22Rv1 (cell line): ENCODE measurements at regions not wholly inside any gene's neighbourhood (a gene's known extent, or its start where the extent isn't known, plus 50 kb on each side); places are given as distances from the start of the nearest gene placed in this dataset.
"Not testable (repeated sequence)": the region's sequence is repeated elsewhere in the genome, so short reads cannot be mapped to it uniquely, and the experiment has no call there.

Experiments
- H3K27ac ChIP-seq: fragments of 450-650 bp; 2 replicates; pipeline ENCODE4 v1.5.1; 2017
- CTCF ChIP-seq: fragments of 450-650 bp; IDR thresholded peaks from 2 replicates; pipeline ENCODE4 v1.5.1; 2017; ENCODE audit warnings: mild to moderate bottlenecking
- ZFX ChIP-seq: fragments of 450-650 bp; IDR thresholded peaks from 2 replicates; pipeline ENCODE4 v1.6.1; 2017; ENCODE audit warnings: antibody characterized with exemption, borderline replicate concordance

GRCh38 chr15:79561982-79562381 is 129.8 kb downstream of the MINAR1 start:
- no peak for TF ChIP-seq CTCF
- no peak for TF ChIP-seq ZFX
- no peak overlapping the region for H3K27ac ChIP-seq

GRCh38 chr15:79562403-79562815 is 130.3 kb downstream of the MINAR1 start:
- TF ChIP-seq ZFX: no peak
- TF ChIP-seq CTCF: no peak
- H3K27ac ChIP-seq: no peak overlapping the region

- no peak for TF ChIP-seq ZFX
- no peak for TF ChIP-seq CTCF
- H3K27ac ChIP-seq: no peak overlapping the region
Measured at GRCh38 chr15:79562899-79563298, 130.8 kb downstream of the MINAR1 start.

DNA sequence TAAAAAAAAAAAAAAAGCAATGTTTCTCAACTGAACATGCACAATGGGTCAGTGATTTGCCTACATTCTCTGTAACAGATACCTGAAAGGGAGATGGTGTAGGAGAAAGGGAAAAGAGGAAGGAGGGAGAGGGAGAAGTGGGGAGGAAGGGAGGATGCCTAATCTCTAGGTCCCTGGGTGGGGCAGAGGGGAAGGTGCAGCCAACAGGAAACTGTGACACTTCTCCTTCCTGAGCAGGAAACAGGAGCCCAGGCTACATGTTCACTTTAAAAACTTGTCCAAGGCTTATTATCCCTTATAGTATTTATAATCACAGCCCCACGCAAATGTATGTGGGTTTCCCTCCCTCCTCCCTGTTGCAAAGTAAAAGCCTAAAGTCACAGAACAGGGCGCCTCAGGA is 137.9 kb downstream of the MINAR1 start:
- no peak overlapping the region for H3K27ac ChIP-seq
- TF ChIP-seq CTCF: no peak
- TF ChIP-seq ZFX: no peak

DNA sequence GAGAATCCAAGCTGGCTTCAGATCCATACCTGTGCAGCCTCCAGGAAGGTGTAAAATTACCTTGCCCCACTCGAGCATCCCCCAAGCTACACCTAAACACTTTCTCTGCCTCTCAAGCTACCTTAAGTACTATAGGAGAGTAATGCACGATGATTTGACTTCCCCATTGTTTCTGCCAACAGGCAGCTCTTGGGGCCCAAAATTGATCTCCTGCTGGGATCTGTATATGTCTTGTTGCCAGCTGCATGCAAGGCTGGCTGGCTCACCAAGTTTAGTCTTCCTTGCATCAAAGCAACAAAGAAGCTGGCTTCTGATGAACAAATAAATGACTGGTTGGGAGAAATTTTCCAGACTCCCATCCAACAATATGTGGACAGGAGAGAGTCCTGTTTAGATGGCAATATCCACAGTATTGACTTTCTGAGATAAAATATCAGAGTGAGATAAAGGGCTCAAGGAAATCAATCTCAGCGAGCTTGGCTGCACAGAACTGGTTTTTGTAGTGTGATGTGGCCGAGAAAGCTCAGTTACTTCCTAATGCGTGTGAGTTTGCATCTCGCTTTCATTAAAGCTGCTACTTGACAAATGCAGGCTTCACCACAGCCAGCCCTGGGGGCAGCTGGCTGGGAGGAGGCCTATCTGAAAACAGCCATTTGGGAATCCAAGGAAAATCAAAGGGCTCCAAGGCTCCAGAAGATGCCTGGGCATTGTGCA is 140.7 kb downstream of the MINAR1 start:
- TF ChIP-seq CTCF (no peak), ZFX (no peak)
- no peak overlapping the region for H3K27ac ChIP-seq

DNA sequence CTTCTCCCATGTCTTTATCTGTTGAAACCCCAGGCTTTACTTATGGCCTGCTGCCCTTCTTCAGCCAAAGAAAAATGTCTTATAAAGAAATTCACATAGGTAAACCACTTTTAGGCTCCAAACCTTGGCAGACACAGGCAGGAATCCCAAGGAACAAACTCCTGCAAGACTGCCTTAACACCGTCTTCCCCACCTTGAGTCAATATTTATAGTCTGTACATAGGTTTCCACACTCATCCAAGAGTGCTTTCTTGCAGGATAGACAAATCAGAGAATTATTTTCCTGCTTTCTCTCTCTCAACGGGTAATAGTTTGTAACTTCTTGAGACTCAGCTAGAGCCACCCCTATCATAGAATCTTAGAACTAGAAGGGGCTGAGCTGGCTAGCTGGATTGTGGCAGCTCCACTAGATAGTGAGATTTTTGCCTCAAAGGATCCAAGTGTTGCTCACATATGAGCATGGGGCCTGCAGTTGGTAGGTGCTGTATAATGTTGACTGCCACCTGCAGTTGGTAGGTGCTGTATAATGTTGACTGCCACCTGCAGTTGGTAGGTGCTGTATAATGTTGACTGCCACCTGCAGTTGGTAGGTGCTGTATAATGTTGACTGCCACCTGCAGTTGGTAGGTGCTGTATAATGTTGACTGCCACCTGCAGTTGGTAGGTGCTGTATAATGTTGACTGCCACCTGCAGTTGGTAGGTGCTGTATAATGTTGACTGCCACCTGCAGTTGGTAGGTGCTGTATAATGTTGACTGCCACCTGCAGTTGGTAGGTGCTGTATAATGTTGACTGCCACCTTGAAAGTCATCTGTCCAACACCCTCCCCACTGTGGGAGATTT is 142.5 kb downstream of the MINAR1 start:
- TF ChIP-seq CTCF: peak; percentile 17
- not testable (repeated sequence) for H3K27ac ChIP-seq

DNA sequence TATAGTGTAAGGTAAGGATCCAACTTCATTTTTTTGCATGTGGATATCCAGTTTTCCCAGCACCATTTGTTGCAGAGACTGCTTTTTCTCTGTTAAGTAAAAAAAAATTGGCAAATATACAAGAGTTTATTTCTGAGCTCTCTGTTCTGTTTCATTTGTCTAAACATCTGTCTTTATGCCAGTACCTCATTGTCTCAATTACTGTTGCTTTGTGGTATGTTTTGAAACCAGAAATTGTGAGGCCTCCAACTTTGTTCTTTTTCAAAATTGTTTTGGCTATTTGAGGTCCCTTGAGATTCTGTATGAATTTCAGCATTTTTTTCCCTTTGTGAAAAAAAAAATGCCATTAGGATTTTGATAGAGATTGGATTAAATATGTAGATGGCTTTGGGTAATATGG is 150.5 kb downstream of the MINAR1 start:
- H3K27ac ChIP-seq: no peak overlapping the region
- no peak for TF ChIP-seq CTCF
- no peak for TF ChIP-seq ZFX
